Fibroblast of the aortic adventitia (primary cell): ENCODE measurements at regions not wholly inside any gene's neighbourhood (a gene's known extent, or its start where the extent isn't known, plus 50 kb on each side); places are given as distances from the start of the nearest gene placed in this dataset.

Source experiments
- DNase-seq: peaks from one replicate; pipeline ENCODE4 v3.0.0-alpha.2; 2010; ENCODE audit warnings: low read depth
- H3K4me3 ChIP-seq: 2 replicates; pipeline ENCODE4 v1.5.1; 2011; ENCODE audit warnings: low read depth, mild to moderate bottlenecking, control low read depth, low read length, moderate library complexity
- CTCF ChIP-seq: IDR thresholded peaks from 2 replicates; pipeline ENCODE4 v1.5.1; 2011; ENCODE audit warnings: mild to moderate bottlenecking, low read length, control low read depth, inconsistent platforms; ENCODE audit not compliant: insufficient read depth

GRCh38 chr5:8598356-8598755 is 729.4 kb downstream of the MTRR start:
- no peak for DNase-seq
- no peak for TF ChIP-seq CTCF
- H3K4me3 ChIP-seq, result no peak overlapping the region

- no peak for DNase-seq
- no peak for TF ChIP-seq CTCF
- no peak overlapping the region for H3K4me3 ChIP-seq
Measured at GRCh38 chr5:8598996-8599395, 730.0 kb downstream of the MTRR start.

- no peak overlapping the region for H3K4me3 ChIP-seq
- no peak for DNase-seq
- TF ChIP-seq CTCF, result no peak
Measured at GRCh38 chr5:8600843-8601242, 731.9 kb downstream of the MTRR start.

GRCh38 chr5:8601831-8602354 is 732.9 kb downstream of the MTRR start:
- H3K4me3 ChIP-seq, result no peak overlapping the region
- no peak for TF ChIP-seq CTCF
- DNase-seq, result no peak

GRCh38 chr5:8606231-8606630 is 737.3 kb downstream of the MTRR start:
- H3K4me3 ChIP-seq, result no peak overlapping the region
- no peak for TF ChIP-seq CTCF
- no peak for DNase-seq

GRCh38 chr5:8611067-8611466 is 742.1 kb downstream of the MTRR start:
- no peak for TF ChIP-seq CTCF

GRCh38 chr5:8613078-8613685 is 744.2 kb downstream of the MTRR start:
- no peak overlapping the region for H3K4me3 ChIP-seq
- DNase-seq, result no peak
- TF ChIP-seq CTCF, result no peak

More at GRCh38 chr5:8611067-8611466, 742.1 kb downstream of the MTRR start:
- no peak for DNase-seq
- H3K4me3 ChIP-seq, result no peak overlapping the region
